Sigmoid colon (tissue), 4 donors: ENCODE measurements at regions not wholly inside any gene's neighbourhood (a gene's known extent, or its start where the extent isn't known, plus 50 kb on each side); places are given as distances from the start of the nearest gene placed in this dataset.

Experiments
- EP300 ChIP-seq, 4 donors: sonication (generic); formaldehyde crosslinking; IDR thresholded peaks; one replicate each; pipeline ENCODE4 v1.6.1; 2017; ENCODE audit warnings: antibody characterized with exemption in 4 of 4
- POLR2A ChIP-seq, 2 donors: fragments of 450-650 bp; IDR thresholded peaks; one replicate each; pipeline ENCODE4 v1.6.1; 2016; ENCODE audit warnings: antibody characterized with exemption in 2 of 2, mild to moderate bottlenecking in 2 of 2, moderate library complexity in 2 of 2
- POLR2AphosphoS5 ChIP-seq, 4 donors: sonication (generic); formaldehyde crosslinking; IDR thresholded peaks; one replicate each; pipeline ENCODE4 v1.6.1; 2017; ENCODE audit warnings: antibody characterized with exemption in 4 of 4
- TF ChIP-seq, protein P1 (sequence below), 4 experiments: fragments of 450-650 bp in 3 of 4; fragments of 200-600 bp in 1 of 4; IDR thresholded peaks; one replicate each; pipeline ENCODE4 v1.5.1; 2016 to 2019; ENCODE audit warnings: antibody characterized with exemption in 4 of 4, mild to moderate bottlenecking in 3 of 4, moderate library complexity in 2 of 4

DNA sequence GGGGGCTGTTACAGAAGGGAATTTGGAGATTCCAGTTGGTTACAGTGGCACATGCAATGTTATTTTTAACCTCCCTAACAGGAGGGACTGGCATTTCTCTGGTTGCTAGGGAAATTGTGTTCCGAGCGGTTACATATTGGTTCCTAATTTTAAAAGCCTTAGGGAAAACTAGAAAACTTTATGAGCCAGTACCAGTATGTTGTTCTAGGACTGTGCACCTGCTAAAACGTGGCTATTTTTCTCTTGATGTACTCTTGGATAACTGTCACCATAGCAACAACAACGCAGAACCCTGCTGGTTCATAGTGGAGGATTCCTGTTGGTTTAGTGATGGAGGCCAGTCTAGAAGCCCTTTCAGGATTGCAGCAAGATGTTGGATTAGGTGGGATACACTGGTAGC lies 68.9 kb upstream of the PGBD5 start:
- no peak for TF ChIP-seq POLR2A (IDR thresholded peaks at IDR 0.05)
- TF ChIP-seq, protein P1, sequence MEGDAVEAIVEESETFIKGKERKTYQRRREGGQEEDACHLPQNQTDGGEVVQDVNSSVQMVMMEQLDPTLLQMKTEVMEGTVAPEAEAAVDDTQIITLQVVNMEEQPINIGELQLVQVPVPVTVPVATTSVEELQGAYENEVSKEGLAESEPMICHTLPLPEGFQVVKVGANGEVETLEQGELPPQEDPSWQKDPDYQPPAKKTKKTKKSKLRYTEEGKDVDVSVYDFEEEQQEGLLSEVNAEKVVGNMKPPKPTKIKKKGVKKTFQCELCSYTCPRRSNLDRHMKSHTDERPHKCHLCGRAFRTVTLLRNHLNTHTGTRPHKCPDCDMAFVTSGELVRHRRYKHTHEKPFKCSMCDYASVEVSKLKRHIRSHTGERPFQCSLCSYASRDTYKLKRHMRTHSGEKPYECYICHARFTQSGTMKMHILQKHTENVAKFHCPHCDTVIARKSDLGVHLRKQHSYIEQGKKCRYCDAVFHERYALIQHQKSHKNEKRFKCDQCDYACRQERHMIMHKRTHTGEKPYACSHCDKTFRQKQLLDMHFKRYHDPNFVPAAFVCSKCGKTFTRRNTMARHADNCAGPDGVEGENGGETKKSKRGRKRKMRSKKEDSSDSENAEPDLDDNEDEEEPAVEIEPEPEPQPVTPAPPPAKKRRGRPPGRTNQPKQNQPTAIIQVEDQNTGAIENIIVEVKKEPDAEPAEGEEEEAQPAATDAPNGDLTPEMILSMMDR (IDR thresholded peaks at IDR 0.05) = no peak
- TF ChIP-seq POLR2AphosphoS5 (IDR thresholded peaks at IDR 0.05) = no peak
- TF ChIP-seq EP300 (IDR thresholded peaks at IDR 0.05) = no peak
